A673 (cell line): ENCODE measurements at regions not wholly inside any gene's neighbourhood (a gene's known extent, or its start where the extent isn't known, plus 50 kb on each side); places are given as distances from the start of the nearest gene placed in this dataset.

ENCODE experiments used
- CTCF ChIP-seq: fragments of 300-800, 200-600 bp; sonication (generic); conservative IDR thresholded peaks from 2 replicates; pipeline ENCODE4 v1.5.1; 2017; ENCODE audit warnings: low read depth, mild to moderate bottlenecking, antibody characterized with exemption, low read length, moderate library complexity, mixed read lengths
- EZH2 ChIP-seq: fragments of 200-600 bp; sonication (generic); IDR thresholded peaks from 2 replicates; pipeline ENCODE4 v1.6.1; 2017; ENCODE audit warnings: borderline replicate concordance, low read depth, mild to moderate bottlenecking, mixed read lengths, antibody characterized with exemption, low read length; ENCODE audit not compliant: poor library complexity, severe bottlenecking

- no peak for TF ChIP-seq CTCF
- TF ChIP-seq EZH2 = no peak
These were observed 113.2 kb upstream of the FLRT2 start for GRCh38 chr14:85416771-85417170.
